ENCODE measurements at regions not wholly inside any gene's neighbourhood (a gene's known extent, or its start where the extent isn't known, plus 50 kb on each side); places are given as distances from the start of the nearest gene placed in this dataset.

GRCh38 chr2:180208841-180209240 is 201.7 kb upstream of the CWC22 start:
- DNase-seq (ENCODE audit: low spot score), result no peak

- DNase-seq (ENCODE audit: low spot score), result no peak
These were observed 198.6 kb upstream of the CWC22 start for GRCh38 chr2:180205621-180206235.

- no peak for DNase-seq (ENCODE audit: low spot score)
These were observed 196.9 kb upstream of the CWC22 start for GRCh38 chr2:180203972-180204371.

DNA sequence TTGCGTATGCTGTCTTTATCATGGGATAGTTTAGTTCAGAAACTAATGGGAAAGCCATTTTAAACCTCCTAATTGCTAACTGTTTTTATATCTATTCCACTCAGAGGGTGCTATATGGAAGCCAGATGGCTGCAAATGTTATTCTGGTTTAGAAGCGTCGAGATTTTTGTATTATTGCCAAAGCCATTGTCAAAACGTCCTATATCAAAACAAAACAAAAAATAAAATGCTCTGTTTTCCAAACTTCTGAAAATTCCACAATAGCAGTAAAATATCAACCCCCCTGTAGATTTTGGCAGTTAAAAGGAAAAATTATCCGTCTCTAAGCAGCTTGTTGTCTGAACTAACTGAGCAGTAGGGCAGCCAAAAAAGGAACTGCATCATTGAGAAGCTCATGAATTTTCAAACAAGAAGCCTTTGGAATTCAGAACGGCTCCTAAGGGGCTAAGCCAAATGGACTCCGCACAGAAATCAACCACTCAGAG is 195.4 kb upstream of the CWC22 start:
- DNase-seq (ENCODE audit: low spot score), result peak; percentile 47

DNA sequence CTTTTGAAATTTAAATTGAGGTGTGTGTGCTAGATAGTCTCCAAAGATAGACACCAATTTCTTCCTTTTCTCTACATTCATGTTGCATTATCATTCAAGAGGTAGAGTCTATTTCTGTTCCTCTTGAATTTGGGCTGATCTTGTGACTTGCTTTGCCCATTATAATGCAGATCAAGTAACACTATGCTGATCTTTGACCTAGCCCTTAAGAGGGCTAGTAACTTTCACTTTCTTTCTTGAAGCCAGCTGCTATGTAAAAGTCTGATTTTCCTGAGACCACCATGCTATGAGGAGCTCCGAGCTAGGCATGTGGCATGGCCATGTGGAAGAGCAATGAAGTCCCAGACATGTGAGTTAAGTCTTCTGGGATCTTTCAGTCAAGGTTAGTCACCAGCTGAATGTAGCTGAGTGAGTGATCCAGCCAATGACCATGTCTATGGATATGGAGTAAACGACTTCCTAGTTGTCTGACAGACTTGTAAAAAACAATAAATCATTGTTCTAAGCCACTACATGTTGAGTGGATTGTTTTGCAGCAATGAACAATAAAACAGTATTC is 189.4 kb upstream of the CWC22 start:
- no peak for DNase-seq (ENCODE audit: low spot score)

DNA sequence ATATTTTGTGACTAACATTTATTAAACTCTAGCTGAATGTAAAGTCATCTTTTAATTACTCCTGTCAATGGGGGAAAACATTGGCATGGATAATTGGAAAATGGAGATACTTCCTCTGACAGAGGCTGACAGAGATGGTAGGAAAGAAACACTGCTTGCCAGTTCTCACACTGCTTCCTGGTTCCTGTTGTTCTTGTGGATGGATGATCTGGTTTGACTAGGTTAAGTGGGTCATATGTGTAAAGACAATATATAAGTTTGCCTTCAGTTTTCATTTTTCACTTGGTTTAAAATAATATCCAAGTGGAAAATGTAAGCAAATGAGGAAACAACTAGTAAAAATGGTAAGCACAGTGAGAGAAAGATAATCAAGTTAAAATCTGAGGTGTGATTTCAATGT is 188.8 kb upstream of the CWC22 start:
- no peak for DNase-seq (ENCODE audit: low spot score)

DNA sequence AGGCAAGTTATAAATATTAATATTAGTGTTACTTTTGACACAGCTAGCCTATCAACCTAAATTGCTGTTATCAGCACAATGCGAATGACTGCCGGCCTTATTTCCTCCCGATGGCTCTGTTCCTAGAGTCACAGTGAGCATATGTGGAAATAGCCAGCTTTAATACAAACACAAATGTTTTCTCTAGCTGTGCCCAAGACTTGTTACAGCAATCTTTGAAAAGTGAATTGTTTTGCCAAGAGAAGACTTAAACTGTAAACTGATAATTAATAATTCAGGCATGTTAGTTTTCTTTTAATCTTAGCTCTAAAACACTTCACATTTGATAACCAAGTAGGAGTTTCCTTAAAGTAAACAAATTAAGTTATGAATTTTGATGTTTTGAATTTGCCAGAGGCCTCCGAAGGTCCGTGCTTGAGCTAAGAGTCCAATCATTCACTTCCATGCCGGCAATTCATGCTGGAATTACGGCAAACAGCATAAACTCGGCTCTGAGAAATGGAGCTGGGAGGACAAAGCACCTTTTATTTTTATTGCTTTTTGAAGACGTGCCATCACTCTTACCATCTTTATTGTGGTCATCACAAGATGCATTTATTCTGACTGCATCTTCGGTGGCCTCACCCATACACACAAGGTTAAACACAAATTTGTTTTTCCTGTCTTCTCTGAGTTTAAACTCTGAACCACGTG is 184.5 kb upstream of the CWC22 start:
- no peak for DNase-seq (ENCODE audit: low spot score)

DNA sequence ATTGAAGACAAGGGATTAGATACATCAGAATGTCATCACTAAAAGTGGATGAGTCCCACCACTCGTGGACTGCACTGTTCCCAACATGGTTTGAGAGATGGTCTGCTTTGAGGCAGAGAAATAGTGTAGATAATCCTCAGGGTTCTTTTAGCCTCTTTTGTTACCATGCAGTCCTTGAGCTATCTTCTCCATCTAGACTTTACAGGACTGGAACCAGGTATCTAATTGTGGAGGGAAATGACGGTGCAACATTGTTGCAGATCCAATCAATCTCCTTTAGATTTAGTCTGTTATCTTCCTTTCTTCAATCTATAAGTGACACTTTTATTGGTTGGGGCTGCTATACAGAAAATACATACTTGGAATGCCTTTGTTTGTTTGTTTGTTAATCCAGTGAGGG is 183.8 kb upstream of the CWC22 start:
- DNase-seq (ENCODE audit: low spot score), result no peak

- DNase-seq (ENCODE audit: low spot score), result no peak
These were observed 180.5 kb upstream of the CWC22 start for GRCh38 chr2:180187611-180188010.

- no peak for DNase-seq (ENCODE audit: low spot score)
These were observed 177.4 kb upstream of the CWC22 start for GRCh38 chr2:180184506-180184905.

GRCh38 chr2:180180511-180180910 is 173.4 kb upstream of the CWC22 start:
- no peak for DNase-seq (ENCODE audit: low spot score)

- DNase-seq (ENCODE audit: low spot score), result no peak
These were observed 170.4 kb upstream of the CWC22 start for GRCh38 chr2:180177534-180177933.

DNA sequence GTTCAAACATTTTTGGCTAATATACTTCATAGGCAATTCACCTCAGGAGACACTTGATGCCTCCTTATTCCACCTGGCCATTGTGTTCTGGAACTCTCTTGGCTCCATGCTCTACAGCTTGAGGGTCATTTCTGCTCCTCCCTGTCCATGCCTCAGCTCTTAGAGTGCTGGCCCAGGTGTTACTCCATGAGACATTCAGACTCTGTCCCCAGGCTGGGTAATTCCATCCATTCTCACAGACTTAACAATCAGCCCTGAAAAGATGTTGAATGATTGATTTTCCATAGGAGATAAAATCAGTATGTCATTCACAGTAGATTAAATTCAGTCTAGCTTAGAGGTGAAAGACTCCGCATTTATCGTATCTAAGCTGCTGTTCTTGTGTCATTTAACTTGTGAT is 168.6 kb upstream of the CWC22 start:
- no peak for DNase-seq (ENCODE audit: low spot score)

GRCh38 chr2:180174580-180174979 is 167.5 kb upstream of the CWC22 start:
- DNase-seq (ENCODE audit: low spot score), result no peak

- no peak for DNase-seq (ENCODE audit: low spot score)
These were observed 162.4 kb upstream of the CWC22 start for GRCh38 chr2:180169474-180169873.

- no peak for DNase-seq (ENCODE audit: low spot score)
These were observed 154.3 kb upstream of the CWC22 start for GRCh38 chr2:180161415-180161814.

- DNase-seq (ENCODE audit: low spot score), result no peak
These were observed 152.8 kb upstream of the CWC22 start for GRCh38 chr2:180159921-180160320.

- DNase-seq (ENCODE audit: low spot score), result no peak
These were observed 151.9 kb upstream of the CWC22 start for GRCh38 chr2:180158961-180159360.

DNA sequence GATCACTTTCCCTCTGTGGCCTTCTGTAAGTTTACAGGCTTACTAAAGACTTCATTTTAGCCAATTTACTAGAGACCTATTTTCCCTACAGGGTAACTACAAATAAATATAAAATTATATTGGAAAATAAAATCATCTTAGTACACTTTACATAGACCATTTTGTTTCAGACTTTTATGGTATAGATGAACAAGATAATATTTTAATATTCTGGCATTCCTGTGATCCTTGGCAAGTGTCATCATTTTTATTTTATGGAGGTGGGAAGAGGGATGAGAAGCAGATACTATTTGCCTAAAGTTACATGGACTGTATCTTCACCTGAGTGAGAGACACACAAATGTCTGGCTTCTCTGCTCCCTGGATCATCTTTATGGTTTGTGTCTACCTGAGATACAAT is 149.6 kb upstream of the CWC22 start:
- DNase-seq (ENCODE audit: low spot score), result no peak

GRCh38 chr2:180150606-180151005 is 143.5 kb upstream of the CWC22 start:
- DNase-seq (ENCODE audit: low spot score), result no peak

DNA sequence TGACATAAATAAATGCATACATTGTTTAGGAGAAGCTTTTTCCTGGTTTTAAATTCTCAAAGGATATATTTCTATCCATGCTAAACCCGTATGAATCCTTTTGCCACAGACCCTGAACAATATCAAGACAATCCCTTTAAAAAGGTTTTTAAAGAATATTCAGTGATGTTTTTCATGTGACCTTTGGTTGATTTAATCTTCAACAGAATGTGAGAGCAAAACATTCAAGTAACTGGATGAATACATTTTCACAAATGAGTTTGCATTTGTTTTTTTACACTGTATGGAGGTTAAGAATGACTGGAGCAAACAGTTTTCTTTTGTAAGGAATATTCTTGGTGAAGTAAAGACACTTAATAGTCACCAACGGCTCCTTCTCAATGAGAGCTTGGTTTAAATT is 139.4 kb upstream of the CWC22 start:
- no peak for DNase-seq (ENCODE audit: low spot score)

DNA sequence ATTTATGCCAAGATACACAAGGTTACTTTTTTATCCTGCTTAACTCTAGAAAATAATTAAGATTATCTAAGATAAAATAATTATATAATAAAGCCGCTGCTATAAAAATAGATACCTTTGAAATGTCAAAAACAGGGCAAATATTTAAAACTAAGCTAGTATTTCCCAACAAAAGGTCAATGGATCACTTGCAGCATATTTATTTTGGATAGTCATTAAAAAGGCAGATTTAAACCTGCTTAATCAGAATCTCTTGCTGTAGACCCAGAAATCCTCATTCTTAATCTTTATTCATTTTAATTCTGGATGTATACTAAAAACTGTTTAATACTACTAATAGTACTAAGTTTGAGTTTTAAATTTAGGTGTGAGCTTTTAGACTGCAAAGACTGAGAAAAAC is 139.0 kb upstream of the CWC22 start:
- no peak for DNase-seq (ENCODE audit: low spot score)

DNA sequence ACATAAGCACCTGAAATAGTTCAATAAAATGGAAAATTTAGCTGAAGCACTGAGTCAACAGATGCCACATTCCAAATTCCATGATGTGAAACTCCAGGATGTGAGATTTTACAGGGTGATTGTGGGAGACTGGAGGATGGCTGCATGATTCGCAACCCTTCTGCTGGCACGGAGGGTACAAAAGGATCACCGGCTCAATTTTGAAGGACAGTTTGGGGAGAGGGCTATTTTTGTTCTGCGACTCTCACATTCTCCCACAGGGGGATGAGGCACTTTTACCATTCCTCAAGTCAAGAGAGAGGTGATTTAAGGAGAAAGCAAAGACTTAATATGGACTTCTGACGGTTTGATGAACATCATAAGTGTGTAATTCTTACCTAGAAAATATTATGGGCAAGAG is 138.1 kb upstream of the CWC22 start:
- no peak for DNase-seq (ENCODE audit: low spot score)

- no peak for DNase-seq (ENCODE audit: low spot score)
These were observed 137.3 kb upstream of the CWC22 start for GRCh38 chr2:180144338-180144813.
